ENCODE measurements at regions not wholly inside any gene's neighbourhood (a gene's known extent, or its start where the extent isn't known, plus 50 kb on each side); places are given as distances from the start of the nearest gene placed in this dataset.

DNA sequence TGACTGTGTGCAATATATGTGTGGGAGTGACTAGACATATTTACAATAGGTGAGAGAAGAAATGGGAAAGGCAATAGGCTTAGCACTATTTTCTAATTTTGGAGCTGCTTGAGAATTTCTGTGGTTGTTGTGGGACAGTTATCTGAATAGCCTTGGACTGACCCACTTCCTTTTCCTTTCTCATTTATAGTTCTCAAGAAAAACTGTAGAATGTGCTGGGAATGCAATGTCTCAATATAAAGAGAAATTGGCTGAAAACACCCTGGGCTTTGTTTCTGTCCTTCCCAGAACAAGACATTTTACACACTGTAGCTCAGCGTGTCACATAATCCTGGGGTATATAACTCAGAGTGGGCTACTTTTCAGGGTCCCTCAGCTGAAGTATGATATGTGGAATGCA is 153.0 kb upstream of the RHOBTB1 start:
- DNase-seq = no peak

DNA sequence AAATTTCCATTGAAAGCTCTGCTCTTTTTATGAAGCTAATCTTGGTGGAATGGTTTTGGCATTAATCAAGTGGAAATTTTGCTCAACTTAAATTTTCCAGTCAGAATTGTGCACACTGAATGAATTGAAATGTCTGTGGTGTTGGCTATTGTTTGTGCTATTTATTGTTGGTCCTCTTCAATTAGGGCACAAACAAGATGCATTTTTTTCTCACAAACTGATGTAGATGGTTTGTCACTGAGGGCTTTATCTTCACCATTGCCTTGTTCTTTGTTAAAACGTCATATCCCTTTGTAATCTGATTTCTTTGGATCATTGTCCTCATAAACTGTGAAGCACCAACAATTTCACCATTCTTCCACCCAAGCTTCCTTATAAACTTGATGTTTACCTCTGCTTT is 152.1 kb upstream of the RHOBTB1 start:
- DNase-seq = peak in 1 of 58 donors; percentile 25

DNA sequence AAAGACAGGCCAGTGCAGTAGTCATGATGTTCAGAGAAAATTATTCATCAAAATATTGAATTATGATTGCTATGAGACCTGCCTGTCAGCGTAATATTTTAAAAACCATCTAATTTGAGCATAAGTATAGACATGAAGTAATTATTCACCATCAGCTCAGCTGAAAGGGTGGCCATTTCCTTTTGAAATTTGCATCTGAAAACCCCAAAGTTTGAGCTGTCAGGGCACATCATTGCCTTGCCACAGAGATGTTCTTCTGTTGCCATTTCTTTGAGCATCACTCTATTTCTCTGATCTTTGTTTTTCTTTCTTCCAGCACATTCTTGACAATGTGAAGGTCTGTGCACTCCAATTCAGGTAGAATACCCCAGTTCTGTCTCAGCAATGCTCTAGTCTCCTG is 147.5 kb upstream of the RHOBTB1 start:
- DNase-seq = no peak

DNA sequence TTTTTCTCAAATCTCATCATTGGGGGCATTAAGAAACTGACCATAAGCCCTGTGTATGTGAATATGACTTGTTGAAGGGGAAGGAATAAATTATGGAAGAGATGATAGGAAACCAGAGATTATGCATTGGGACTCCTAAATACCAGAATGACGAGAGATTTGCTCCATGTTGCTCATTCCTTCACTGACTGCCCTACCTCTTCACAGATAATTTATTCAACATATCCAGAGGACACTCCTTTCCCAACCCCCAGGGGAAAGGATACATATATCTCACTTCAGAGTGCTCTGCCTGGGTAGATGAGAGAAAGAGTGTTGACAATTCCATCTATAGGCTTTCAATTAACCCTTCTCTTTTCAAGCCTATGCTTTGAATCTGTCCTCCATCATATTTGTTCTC is 145.3 kb upstream of the RHOBTB1 start:
- no peak for DNase-seq

DNA sequence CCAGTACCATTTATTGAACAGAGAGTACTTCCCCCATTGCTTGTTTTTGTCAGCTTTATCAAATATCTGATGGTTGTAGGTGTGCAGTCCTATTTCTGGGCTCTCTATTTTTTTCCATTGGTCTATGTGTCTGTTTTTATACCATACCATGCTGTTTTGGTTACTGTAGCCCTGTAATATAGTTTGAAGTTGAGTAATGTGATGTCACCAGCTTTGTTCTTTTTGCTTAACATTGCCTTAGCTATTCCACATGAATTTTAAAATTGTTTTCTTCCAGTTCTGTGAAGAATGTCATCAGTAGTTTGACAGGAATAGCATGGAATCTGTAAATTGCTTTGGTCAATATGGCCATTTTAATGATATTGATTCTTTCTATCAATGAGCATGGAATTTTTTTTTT is 140.5 kb upstream of the RHOBTB1 start:
- no peak for DNase-seq

DNA sequence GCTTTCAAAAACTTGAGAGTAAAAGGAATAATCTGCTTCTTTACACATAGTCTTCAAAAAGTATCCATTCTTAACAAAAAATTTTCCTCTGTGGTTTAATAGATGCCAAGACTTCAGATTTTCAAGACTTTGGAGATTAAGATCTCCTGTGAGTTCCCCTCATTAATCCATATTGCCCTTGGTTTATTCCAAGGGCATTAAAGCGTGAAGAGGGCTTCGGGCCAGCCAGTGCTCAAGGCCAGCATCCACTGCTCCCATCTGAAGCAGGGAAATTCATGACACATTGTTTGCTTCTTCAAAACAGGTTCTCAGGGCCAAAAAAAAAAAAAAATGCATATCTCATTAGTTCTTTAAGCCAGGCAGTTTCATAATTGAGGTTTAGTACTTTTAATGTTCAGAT is 137.3 kb upstream of the RHOBTB1 start:
- DNase-seq = no peak

DNA sequence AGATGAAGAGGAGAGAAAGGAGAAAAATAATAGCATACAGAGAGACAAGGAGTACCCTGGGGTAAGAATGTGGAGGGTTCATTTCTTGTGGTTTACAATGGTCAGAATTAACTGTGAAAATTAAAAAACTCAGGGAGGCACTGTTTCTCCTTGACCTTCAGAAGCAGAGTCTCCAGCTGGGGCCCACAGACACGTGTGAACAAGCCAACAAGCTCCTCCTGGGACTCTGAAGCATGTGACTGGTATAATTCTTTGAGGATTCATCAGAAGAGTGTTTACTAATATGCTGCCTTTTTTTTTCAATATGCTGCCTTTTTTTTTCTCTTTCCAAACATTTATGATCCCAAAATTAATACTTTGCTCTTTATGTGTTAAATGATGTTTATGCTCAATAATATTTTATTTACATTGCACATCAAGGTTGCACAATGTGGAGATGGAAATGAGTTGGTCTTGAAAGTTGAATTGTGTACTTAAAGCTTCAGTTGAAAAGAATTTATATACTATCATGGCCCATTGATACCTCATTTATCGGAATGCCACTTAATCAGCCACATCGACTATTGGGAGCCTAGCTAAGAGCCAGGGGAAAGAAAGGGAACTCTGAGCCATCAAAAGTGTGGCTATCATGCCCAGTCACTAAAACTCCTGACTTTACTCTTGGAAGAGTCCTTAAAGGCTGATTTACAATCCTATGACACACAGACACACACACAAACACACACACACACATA is 134.7 kb upstream of the RHOBTB1 start:
- no peak for DNase-seq

DNA sequence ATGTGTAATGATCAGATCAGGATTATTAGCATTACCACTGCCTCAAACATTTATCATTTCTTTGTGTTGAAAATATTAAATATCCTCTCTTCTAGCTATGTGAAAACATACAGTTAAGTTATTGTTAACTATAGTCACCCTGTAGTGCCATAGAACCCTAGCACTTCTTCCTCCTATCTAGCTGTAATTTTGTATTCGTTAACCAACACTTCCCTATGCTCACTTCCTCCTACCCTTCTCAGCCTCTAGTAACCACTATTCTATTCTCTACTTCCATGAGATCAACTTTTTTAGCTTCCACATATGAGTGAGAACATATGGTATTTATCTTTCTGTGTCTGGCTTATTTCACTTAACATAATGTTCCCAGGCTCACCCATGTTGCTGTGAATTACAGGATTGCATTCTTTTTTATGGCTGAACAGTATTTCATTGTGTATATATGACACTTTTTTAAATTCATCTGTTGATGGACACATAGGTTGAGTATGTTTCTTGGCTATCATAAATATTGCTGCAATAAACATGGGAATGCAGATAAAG is 132.7 kb upstream of the RHOBTB1 start:
- no peak for DNase-seq

DNA sequence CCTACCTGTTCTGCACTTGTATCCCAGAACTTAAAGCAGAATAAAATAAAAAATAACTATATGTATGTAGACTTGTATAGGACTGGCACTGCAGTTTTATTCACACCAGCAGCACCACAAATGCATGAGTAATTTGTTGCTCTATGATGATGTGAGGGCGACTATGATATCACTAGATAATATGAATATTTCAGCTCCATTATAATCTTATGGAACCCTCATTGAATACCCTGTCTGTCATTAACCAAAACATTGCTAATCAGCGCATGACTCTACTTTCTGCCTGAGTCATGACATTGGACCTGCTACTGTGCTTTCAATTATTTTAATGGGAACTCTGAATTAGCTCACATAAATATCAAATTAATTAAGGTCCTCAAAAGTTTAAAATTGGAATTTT is 129.4 kb upstream of the RHOBTB1 start:
- DNase-seq = no peak

DNA sequence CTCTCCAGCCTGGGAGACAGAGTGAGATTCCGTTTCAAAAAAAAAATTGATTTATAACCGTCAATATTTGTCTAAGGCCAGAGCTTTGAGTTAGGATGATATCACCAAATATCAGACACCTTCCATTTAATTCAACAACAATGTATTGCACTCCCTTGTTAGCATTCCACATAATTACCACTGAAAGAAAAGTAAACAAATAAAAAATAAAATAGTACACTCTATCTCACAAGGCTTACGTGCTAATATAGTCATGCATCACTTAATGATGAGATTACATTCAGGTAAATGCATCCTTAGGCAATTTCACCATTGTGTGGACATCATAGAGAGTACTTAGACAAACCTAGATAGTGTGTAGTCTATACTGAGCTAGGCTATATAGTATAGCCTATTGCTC is 127.6 kb upstream of the RHOBTB1 start:
- no peak for DNase-seq

DNA sequence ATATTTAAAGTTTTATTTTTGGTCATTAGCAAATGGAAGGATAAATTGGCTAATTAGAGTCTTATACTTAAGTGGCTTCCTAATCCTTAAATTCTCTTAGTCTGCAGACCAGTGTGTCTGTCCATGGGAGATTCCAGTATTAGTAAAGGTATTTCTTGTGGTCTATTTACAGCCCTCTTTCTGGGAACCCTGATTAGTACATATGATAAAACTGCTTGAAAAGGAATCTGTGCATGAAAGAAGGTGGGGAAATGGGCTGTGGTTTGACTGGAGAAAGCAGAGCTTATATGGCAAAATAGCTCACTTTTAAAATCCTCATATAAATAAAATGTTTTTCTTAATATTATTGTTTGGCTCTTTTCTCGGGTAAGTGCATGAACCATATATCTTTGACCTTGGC is 124.5 kb upstream of the RHOBTB1 start:
- no peak for DNase-seq

DNA sequence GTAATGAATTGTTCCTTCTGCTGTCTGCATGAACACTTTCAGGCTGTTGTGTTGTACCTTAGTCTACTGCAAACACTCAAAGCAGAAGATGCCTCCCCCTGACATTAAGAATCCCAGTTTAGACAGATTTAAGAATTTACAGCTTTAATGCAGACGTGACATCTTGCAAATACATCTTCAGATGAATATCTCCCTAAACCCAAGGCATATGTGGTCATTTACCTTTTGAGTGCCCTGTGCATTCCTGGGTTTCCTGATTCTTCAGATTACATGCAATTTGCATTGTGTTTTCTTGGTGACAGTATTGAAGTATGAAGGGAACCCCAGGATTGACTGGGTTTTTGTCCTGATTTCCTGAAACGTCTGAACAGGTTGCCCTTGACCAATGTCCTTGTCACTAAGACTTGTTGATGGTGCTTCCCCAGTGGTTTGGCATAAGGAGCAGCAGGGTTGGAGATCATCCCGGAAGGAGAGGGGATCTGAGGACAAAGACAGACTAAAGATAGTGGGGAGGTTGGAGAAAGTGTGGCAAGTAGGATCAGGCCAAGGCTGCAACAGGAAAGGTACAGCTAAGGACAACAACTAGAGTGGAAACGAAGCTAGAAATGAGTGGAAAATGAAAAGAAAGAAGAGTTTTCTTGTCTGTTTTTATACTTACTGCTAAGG is 123.8 kb upstream of the RHOBTB1 start:
- DNase-seq = no peak

DNA sequence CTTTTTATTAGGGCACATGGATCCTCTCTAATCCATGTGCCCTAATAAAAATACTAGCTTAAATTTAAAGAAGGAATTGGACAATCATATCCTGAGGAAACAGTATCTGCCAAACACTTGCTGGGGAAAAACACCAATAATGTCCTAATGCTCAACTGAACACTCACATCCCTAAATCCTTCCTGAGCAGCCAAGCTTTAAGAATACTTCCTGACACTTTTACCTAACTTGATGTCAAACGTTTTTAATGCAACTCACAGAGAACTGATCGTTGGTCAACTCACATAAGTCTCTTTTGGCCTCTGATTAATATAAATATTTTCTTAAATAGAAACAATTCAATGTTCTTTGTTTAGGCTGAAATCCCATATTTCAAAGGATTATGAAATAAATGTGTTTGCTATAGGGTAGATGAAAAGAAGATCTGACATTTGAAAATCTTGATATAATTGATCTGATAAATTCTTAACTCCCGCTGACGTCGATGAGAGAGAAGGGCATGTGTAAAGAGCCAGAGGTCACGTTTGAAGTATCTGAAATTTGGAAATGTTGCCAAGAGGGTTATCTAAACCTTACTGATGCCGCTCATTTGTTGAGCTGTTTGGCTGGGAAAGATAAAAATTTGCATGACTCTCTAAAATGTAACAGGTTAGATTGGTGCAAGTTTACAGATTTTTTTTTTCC is 122.8 kb upstream of the RHOBTB1 start:
- DNase-seq = no peak

DNA sequence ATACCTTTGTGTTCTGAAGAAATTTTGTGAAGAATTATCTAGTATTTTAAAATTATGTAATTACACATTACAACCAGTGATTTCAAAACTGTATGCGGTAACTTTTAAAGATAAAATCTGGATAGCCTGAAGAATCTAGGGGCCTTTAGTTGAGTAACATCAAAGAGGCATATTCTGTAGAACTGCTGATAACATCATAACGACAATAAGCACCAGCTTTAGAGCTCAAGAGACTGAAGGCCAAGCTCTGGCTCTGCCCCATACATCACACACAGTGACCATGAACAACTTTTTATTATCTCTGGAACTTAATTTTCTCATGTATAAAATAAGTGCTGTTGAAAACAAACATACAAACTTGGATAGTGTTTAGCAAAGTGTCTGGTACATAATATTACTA is 121.1 kb upstream of the RHOBTB1 start:
- DNase-seq = no peak

DNA sequence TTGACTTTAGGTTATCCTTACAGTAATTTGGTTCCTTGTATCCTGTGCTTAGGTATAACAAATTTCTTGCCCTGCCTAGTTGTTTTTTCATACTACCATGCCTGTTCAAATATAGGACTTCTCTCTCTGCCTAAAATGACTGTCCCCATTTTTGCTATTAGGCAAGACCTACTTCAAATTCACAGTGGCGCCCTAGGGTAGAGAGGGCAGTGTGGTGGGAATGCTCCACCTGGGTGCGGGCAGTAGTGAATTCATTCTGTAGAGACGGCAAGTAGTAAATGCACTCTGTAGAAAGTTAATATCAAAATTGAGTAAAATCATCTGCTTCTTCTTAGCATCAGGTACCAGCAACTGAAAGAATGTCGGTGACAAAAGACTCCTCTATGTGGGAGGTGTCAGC is 120.4 kb upstream of the RHOBTB1 start:
- DNase-seq = no peak

DNA sequence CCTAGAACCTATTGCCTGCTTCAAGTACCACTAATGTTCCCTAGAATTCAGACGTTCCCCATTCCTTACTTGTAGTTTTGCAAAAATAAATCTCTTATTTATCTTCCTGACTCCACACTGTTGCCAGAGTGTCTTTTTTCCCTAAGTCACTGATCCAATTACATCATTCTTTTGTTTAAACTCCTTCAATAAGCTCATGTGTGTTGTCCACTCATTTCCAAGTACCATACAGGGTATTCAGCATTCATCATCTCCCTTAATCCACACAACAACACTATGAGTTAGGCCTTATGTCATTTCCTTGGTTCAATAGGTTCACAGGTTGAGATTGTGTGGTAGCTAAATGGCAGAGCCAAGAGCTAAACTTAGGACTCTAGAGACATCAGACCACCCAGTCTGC is 119.9 kb upstream of the RHOBTB1 start:
- no peak for DNase-seq

DNA sequence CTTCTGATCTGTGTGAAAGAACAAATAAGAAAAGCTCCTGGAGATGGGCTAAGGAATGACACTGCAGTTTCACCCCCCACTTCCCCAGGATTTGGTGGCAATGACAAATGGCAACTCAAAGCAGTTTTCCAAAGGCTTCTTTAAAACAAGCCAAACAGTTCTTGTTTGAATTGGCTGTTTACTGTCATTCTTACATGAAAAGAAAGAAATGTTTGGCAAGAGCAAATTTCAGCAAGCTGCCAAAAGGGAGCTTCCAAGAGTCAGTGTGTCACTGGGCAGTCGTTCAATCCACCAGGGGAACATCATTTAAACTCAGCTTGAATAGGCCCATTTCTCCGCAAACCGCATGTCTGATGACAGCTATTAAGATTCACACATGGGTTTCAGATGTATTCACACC is 119.0 kb upstream of the RHOBTB1 start:
- DNase-seq = peak in 17 of 58 donors; percentile 5 to 55 (median 28)

DNA sequence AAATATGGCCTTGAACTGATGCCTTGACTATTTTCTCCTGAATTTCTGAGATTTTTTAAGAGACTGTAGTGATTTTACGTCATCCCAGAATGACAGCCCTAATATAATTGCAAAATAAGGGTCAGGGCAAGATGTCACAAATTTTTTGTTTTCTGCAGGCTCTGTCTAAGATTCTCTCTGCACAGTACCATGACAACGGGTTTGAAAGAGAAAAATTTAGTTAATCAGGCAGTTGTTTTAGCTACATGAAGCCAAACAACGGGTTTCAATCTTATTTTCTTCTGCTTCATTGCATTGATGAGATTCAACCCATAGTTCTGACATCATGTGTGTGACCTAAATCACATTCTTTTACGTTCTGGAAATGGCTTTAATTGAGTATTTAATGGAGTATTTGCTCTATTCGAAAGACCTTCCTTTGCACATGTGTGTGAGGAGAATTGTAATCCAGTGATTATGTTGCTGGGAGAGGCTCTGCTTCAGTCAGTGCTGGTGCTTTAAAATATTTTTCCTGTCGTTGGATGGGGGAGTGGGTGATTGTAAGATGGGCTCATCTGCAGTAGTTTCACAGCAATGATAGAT is 118.0 kb upstream of the RHOBTB1 start:
- DNase-seq = no peak

DNA sequence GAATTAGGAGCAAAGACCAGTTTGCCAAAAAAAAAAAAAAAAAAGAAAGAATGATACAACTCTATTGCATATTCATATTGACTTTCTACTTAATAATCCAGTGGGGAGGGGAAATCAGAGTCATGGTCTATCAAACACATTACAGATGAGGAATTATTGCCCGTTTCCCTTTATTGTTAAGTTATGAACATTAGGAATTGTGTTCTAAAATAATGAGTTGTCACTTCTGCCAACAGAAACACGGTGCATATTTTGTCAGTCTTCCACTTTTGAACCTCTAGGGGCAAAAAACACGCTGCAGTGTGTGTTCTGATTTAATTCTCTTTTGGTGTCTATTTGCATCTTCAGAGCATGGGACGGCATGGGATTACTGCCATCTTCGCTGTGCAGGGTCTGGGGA is 115.7 kb upstream of the RHOBTB1 start:
- DNase-seq = no peak

DNA sequence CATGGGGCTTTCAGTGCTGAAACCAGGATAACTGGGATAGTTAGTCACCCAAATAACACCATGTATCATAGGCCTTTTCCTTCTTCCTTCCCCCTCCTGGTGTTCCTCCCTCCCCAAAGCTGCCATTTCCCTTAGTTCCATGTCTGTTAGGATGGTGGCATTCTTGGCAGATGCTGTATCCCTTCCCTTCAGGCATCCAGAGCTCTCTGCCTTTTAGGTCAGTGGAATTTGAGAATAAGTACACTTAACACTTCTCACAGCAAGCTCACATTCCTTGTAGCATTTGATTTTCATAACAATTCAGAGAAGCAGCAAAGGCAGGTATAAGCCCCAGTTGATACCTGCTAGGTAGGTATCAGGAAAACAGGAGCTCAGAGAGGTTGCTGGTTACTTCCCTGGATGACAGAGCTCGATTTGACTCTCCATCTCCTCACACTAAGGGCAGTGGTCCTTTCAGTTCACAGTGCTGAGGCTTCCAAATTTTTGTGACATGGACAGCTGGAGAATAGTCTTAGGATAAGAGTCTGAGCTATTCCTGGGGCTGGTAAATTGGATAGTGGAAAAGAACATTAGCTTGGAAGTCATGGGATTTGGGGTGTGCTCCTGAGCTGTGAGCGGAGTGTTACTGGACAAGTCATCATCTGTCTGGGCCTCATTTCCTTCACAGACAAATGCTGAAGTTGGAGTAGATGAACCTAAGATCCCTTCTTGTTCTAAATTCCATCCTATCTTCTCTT is 108.7 kb upstream of the RHOBTB1 start:
- DNase-seq = no peak

DNA sequence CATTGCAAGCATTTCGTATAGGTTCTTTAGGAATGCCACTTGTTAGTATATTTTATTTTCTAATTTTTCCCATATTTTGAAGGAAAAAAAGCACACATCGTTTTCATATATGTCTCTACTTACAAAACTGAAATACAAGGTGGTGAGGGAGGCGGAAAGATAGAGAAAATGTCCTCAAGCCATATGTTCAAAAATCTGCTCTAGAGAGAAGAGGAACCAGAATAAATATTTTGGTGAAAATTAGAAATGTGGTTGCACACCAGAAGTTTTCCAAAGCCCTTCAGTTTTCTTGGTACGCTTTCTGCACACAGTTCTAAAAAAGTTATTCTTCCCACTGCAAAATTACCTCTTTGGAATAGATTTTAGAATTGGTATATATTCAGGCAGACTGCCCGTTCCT is 107.4 kb upstream of the RHOBTB1 start:
- DNase-seq = peak in 1 of 58 donors; percentile 26

Data from anterior cingulate cortex (tissue), 58 donors.